ENCODE measurements at regions not wholly inside any gene's neighbourhood (a gene's known extent, or its start where the extent isn't known, plus 50 kb on each side); places are given as distances from the start of the nearest gene placed in this dataset.

GRCh38 chr15:38187630-38188313 lies 64.9 kb upstream of the SPRED1 start:
- DNase-seq, result no peak

- no peak for DNase-seq
These were observed 62.9 kb upstream of the SPRED1 start for GRCh38 chr15:38189671-38190295.

GRCh38 chr15:38190501-38190900 lies 62.1 kb upstream of the SPRED1 start:
- no peak for DNase-seq

GRCh38 chr15:38192496-38192895 lies 60.1 kb upstream of the SPRED1 start:
- no peak for DNase-seq

- no peak for DNase-seq
These were observed 59.1 kb upstream of the SPRED1 start for GRCh38 chr15:38193496-38193895.

GRCh38 chr15:38195191-38195901 lies 57.3 kb upstream of the SPRED1 start:
- DNase-seq, result no peak

GRCh38 chr15:38196076-38196475 lies 56.6 kb upstream of the SPRED1 start:
- no peak for DNase-seq

GRCh38 chr15:38197553-38197952 lies 55.1 kb upstream of the SPRED1 start:
- DNase-seq, result no peak

GRCh38 chr15:38201714-38202113 lies 50.9 kb upstream of the SPRED1 start:
- DNase-seq, result no peak

- no peak for DNase-seq
These were observed 50.3 kb upstream of the SPRED1 start for GRCh38 chr15:38202361-38202760.

Data from NCI-H1417 treated with DMSO at 0.1 percent for 48 hours (cell line).